ENCODE measurements at regions not wholly inside any gene's neighbourhood (a gene's known extent, or its start where the extent isn't known, plus 50 kb on each side); places are given as distances from the start of the nearest gene placed in this dataset.

DNA sequence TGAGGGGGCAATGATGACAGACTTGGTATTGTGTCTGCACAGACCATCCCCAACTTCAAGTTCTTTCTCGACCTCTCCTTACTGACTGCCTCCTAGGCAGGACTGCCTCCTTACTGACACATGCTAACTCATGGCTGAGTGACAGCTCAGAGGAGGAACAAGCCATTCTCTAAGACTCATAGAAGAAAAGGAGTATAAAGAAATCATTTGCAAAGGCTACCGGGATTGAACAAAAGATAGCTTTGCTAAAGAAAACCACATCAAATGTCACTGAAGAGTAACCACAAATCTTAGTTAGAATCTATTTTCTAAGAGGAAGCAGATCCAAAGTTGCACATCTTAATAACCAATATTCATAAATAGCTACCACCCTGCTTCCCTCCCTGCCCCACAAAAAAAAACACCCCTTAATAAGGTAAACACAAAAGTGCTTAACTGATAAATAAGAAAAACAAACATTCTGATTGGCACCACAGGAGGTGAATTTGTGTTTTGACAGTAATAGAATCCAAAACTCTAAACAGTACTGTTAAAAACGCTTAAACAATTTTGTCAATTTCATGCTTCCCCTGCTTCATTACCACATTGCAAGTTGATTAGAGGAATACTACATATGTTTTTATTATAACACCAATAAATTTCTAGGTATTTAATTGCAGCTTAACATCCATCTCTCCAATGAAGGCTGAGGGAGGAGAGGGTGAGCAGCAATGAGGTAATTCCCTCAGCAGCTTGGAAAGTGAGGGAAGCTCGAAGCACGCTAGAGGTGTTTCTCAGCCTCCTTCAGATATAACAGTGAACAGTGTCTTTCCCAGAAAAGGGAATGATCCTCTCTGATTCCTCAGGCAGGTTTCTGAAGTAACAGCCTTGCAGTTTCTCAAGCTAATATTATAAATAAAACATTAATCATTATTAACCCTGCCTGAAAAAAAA, 160.0 kb downstream of the HNRNPD start:
- peaks cover 34% of the 10 kb centered on the region for H3K27me3 Mint-ChIP-seq (ENCODE audit: low read depth)
- no peaks in the 10 kb centered on the region for H3K36me3 Mint-ChIP-seq
- DNase-seq (ENCODE audit: low spot score in 2 of 2, unreplicated experiment in 2 of 2), result no peak
- TF ChIP-seq, protein P1, sequence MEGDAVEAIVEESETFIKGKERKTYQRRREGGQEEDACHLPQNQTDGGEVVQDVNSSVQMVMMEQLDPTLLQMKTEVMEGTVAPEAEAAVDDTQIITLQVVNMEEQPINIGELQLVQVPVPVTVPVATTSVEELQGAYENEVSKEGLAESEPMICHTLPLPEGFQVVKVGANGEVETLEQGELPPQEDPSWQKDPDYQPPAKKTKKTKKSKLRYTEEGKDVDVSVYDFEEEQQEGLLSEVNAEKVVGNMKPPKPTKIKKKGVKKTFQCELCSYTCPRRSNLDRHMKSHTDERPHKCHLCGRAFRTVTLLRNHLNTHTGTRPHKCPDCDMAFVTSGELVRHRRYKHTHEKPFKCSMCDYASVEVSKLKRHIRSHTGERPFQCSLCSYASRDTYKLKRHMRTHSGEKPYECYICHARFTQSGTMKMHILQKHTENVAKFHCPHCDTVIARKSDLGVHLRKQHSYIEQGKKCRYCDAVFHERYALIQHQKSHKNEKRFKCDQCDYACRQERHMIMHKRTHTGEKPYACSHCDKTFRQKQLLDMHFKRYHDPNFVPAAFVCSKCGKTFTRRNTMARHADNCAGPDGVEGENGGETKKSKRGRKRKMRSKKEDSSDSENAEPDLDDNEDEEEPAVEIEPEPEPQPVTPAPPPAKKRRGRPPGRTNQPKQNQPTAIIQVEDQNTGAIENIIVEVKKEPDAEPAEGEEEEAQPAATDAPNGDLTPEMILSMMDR (IDR thresholded peaks at IDR 0.05; ENCODE audit: unreplicated experiment), result no peak
- no peak overlapping the region for H3K4me3 Mint-ChIP-seq
- H3K27ac Mint-ChIP-seq, result no peak overlapping the region
- no peaks in the 10 kb centered on the region for H3K4me1 Mint-ChIP-seq
- H3K9me3 Mint-ChIP-seq, result peaks cover 4% of the 10 kb centered on the region

DNA sequence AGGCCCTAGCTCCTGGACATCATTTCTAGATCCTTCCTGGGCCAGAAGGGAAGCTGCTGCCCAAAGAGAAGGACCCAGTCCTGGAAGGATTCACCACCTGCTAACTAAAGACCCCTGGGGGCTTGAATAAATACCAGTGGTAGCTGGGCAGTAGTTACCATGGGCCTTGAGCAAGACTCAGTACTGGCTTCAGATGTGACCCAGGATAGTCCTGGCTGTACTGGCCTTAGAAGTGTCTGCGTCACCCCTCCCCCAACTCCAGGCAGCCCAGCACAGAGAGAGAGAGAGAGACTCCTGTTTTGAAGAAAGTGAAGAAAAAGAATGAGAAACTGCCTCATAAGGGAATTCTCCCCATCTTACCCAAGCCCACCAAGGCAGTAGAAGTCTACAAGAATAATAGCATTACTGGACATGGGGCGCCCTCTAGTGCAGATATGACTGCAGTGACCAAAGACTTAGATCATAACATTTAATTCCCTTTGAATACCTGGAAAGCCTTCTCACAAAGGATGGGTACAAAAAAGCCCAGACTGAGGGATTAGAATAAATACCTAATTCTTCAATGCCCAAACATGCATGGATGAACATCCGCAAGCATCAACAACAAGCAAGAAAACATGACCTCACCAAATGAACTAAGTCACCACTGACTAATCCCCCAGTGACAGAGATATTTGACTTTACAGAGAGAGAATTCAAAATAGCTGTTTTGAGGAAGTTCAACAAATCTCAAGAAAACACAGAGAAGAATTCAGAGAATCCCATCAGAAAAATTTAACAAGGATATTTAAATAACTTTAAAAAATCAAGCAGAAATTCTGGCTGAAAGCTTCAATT, 171.8 kb downstream of the HNRNPD start:
- no peak for DNase-seq (ENCODE audit: low spot score in 2 of 2, unreplicated experiment in 2 of 2)
- TF ChIP-seq, protein P1 (IDR thresholded peaks at IDR 0.05; ENCODE audit: unreplicated experiment), result peak; percentile 13
- no peaks in the 10 kb centered on the region for H3K36me3 Mint-ChIP-seq
- H3K27ac Mint-ChIP-seq, result no peak overlapping the region
- peaks cover 8% of the 10 kb centered on the region for H3K4me1 Mint-ChIP-seq
- H3K27me3 Mint-ChIP-seq (ENCODE audit: low read depth), result peaks cover 6% of the 10 kb centered on the region
- H3K9me3 Mint-ChIP-seq, result peaks cover 27% of the 10 kb centered on the region
- H3K4me3 Mint-ChIP-seq, result no peak overlapping the region

GRCh38 chr4:82201303-82201702, 172.5 kb downstream of the HNRNPD start:
- TF ChIP-seq, protein P1 (IDR thresholded peaks at IDR 0.05; ENCODE audit: unreplicated experiment), result no peak
- Mint-ChIP-seq H3K4me1 (peaks cover 8% of the 10 kb centered on the region), H3K9me3 (peaks cover 20% of the 10 kb centered on the region), H3K36me3 (no peaks in the 10 kb centered on the region), H3K4me3 (no peak overlapping the region), H3K27ac (no peak overlapping the region), H3K27me3 (ENCODE audit: low read depth) (peaks cover 6% of the 10 kb centered on the region)
- DNase-seq (ENCODE audit: low spot score in 2 of 2, unreplicated experiment in 2 of 2), result no peak

DNA sequence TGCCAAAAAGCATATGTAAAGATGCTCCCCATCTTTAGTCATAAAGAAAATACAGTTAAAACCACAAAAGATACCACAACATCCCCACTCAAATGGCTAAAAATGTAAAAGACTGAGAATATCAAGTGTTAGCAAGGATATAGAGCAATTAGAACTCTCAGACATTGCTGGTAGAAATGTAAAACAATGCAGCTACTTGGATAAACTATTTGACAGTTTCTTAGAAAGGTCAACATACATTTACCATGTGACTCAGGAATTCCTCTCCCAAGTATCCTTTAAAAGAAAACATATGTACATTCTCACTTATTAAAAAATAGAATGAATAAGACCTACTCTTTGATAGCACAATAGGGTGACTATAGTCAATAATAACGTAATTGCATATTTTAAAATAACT, 173.7 kb downstream of the HNRNPD start:
- DNase-seq (ENCODE audit: low spot score in 2 of 2, unreplicated experiment in 2 of 2), result no peak
- Mint-ChIP-seq H3K27ac (no peak overlapping the region), H3K9me3 (peaks cover 16% of the 10 kb centered on the region), H3K4me3 (no peak overlapping the region), H3K27me3 (ENCODE audit: low read depth) (peaks cover 4% of the 10 kb centered on the region), H3K4me1 (peaks cover 8% of the 10 kb centered on the region), H3K36me3 (no peaks in the 10 kb centered on the region)
- TF ChIP-seq, protein P1 (IDR thresholded peaks at IDR 0.05; ENCODE audit: unreplicated experiment), result no peak

DNA sequence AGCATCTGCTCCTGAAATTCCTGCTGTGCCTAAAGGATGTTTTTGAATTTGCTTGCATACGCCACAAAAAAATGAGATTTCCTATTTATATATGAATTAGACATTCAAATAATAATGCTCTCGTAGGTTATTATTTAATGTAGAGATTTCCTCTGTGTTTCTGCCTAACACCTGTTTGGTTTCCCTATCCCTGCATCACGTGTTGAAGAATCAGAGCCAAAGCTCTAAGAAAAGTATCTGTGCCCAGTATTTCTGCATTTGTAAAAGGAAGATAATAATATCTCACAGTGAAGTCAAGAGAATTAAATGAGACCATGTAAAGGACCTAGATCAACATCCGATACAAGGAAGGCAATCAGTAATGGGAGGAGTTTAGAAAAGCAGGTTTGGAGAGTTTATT, 179.5 kb downstream of the HNRNPD start:
- DNase-seq (ENCODE audit: low spot score in 2 of 2, unreplicated experiment in 2 of 2), result no peak
- peaks cover 3% of the 10 kb centered on the region for H3K27me3 Mint-ChIP-seq (ENCODE audit: low read depth)
- no peak overlapping the region for H3K27ac Mint-ChIP-seq
- H3K4me1 Mint-ChIP-seq, result no peaks in the 10 kb centered on the region
- H3K9me3 Mint-ChIP-seq, result no peaks in the 10 kb centered on the region
- H3K4me3 Mint-ChIP-seq, result no peak overlapping the region
- TF ChIP-seq, protein P1 (IDR thresholded peaks at IDR 0.05; ENCODE audit: unreplicated experiment), result no peak
- no peaks in the 10 kb centered on the region for H3K36me3 Mint-ChIP-seq
